ENCODE measurements at regions not wholly inside any gene's neighbourhood (a gene's known extent, or its start where the extent isn't known, plus 50 kb on each side); places are given as distances from the start of the nearest gene placed in this dataset.

DNA sequence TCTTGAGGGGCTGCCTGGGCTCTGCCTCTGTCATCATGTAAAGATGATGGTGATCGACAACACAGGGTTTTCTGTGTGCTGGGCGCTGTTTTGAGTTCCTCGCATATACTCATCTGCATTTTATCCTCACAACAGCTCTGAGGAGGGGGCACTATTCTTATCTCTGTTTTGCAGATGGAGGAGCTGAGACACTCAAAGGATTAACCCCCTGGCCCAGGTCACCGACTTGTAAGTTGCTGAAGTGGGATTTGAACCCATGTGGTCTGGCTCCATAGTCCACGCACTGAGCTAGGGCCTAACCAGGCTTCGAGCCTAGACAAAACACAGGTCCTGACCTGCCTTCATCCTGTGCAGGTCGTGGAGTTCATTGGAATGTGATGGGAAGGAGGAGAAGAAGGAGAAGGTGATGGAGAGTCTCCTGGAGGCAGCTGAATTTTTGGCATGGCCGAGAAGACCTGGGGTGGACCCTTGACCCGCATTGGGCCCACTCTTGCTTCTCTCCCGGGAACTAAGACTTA lies 140.0 kb downstream of the ASCL4 start:
- Histone ChIP-seq H3K27me3 (ENCODE audit: insufficient read depth, insufficient read length) (no peaks in the 10 kb centered on the region), H3K4me1 (ENCODE audit: insufficient read depth, insufficient read length) (no peaks in the 10 kb centered on the region), H3K9me3 (ENCODE audit: insufficient read depth, low read length) (no peaks in the 10 kb centered on the region), H3K9ac (ENCODE audit: insufficient read length, low read depth) (no peak overlapping the region), H3K36me3 (ENCODE audit: insufficient read depth, insufficient read length, low read length) (no peaks in the 10 kb centered on the region), H3K4me3 (ENCODE audit: insufficient read length, low read depth) (no peak overlapping the region)
- no peak for DNase-seq (ENCODE audit: low read depth, low spot score)
- TF ChIP-seq SUZ12 (IDR thresholded peaks at IDR 0.05; ENCODE audit: extremely low read depth, insufficient read depth, insufficient read length) (no peak), ZNF274 (IDR thresholded peaks at IDR 0.05; ENCODE audit: low read depth, low read length) (no peak), YY1 (IDR thresholded peaks at IDR 0.05; ENCODE audit: insufficient read depth, insufficient read length) (no peak)

DNA sequence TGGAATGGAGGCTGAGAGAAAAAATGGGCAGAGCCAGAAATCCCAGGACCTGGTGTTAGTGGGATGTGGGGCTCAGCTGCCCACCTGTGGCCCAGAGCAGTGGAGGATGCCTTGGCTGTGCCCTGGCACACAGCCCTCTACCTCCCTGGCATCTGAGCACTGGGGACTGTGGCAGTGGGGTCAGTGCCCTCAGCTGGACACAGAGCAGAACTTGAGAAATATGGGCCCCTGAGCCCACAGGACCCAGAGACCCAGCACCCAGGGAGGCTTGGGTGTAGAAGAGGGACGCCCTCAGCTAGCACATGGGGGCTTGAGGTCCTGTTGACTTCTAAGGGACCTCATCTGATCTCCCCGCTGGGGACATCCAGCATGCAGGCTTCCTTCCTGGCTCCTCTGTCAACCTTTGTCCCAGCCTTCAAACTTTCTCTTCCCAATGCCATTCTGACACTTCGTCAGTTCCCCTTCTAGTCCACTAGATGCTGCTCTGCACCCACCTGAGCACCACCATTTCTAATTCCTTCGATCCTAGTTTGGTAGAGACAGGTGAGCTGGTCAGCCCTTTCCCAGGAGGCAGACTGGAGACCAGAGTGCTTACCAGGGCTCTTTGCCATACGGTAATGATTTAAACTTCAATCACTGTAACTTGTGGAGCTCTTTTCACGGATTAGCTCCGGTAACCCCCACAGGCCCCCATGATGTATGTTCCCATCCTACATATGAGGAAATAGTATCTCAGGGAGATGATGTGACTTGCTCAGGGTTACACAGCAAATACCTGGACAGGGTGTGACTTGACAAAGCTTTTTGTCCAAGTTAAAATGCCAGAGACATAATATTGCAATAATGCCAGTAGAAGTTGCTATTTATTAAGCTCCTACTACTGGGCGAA lies 143.7 kb downstream of the ASCL4 start:
- peak; percentile 47 for DNase-seq (ENCODE audit: low read depth, low spot score)
- Histone ChIP-seq H3K9ac (ENCODE audit: insufficient read length, low read depth) (no peak overlapping the region), H3K36me3 (ENCODE audit: insufficient read depth, insufficient read length, low read length) (no peaks in the 10 kb centered on the region), H3K27me3 (ENCODE audit: insufficient read depth, insufficient read length) (no peaks in the 10 kb centered on the region), H3K4me1 (ENCODE audit: insufficient read depth, insufficient read length) (no peaks in the 10 kb centered on the region), H3K9me3 (ENCODE audit: insufficient read depth, low read length) (no peaks in the 10 kb centered on the region), H3K4me3 (ENCODE audit: insufficient read length, low read depth) (no peak overlapping the region)
- TF ChIP-seq ZNF274 (IDR thresholded peaks at IDR 0.05; ENCODE audit: low read depth, low read length) (no peak), YY1 (IDR thresholded peaks at IDR 0.05; ENCODE audit: insufficient read depth, insufficient read length) (no peak), SUZ12 (IDR thresholded peaks at IDR 0.05; ENCODE audit: extremely low read depth, insufficient read depth, insufficient read length) (no peak)

- DNase-seq (ENCODE audit: low read depth, low spot score), result no peak
- Histone ChIP-seq H3K9ac (ENCODE audit: insufficient read length, low read depth) (no peak overlapping the region), H3K4me3 (ENCODE audit: insufficient read length, low read depth) (no peak overlapping the region), H3K9me3 (ENCODE audit: insufficient read depth, low read length) (no peaks in the 10 kb centered on the region), H3K36me3 (ENCODE audit: insufficient read depth, insufficient read length, low read length) (no peaks in the 10 kb centered on the region), H3K27me3 (ENCODE audit: insufficient read depth, insufficient read length) (no peaks in the 10 kb centered on the region), H3K4me1 (ENCODE audit: insufficient read depth, insufficient read length) (no peaks in the 10 kb centered on the region)
- TF ChIP-seq ZNF274 (IDR thresholded peaks at IDR 0.05; ENCODE audit: low read depth, low read length) (no peak), SUZ12 (IDR thresholded peaks at IDR 0.05; ENCODE audit: extremely low read depth, insufficient read depth, insufficient read length) (no peak), YY1 (IDR thresholded peaks at IDR 0.05; ENCODE audit: insufficient read depth, insufficient read length) (no peak)
These were observed 146.6 kb downstream of the ASCL4 start for GRCh38 chr12:107921062-107921461.

DNA sequence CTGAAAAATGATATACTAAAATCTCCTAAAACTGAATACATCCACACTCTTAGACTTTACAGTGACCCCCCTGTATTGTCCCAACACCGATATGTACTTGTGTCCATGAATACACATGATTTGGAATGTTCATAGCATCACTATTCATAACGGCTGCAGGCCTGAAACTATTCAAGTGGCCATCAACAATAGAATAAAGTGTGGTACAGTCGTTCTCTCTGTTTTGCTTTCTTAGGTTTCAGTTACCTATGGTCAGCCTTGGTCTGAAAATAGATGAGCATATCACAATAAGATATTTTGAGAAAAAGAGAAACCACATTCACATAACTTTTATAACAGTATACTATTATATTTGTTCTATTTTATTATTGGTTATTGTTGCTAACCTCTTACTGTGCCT lies 150.6 kb downstream of the ASCL4 start:
- H3K36me3 ChIP-seq (ENCODE audit: insufficient read depth, insufficient read length, low read length), result no peaks in the 10 kb centered on the region
- no peaks in the 10 kb centered on the region for H3K9me3 ChIP-seq (ENCODE audit: insufficient read depth, low read length)
- H3K27me3 ChIP-seq (ENCODE audit: insufficient read depth, insufficient read length), result no peaks in the 10 kb centered on the region

GRCh38 chr12:107929436-107929835 lies 154.9 kb downstream of the ASCL4 start:
- TF ChIP-seq YY1 (IDR thresholded peaks at IDR 0.05; ENCODE audit: insufficient read depth, insufficient read length) (no peak), SUZ12 (IDR thresholded peaks at IDR 0.05; ENCODE audit: extremely low read depth, insufficient read depth, insufficient read length) (no peak), ZNF274 (IDR thresholded peaks at IDR 0.05; ENCODE audit: low read depth, low read length) (no peak)
- no peaks in the 10 kb centered on the region for H3K36me3 ChIP-seq (ENCODE audit: insufficient read depth, insufficient read length, low read length)
- DNase-seq (ENCODE audit: low read depth, low spot score), result no peak
- H3K27me3 ChIP-seq (ENCODE audit: insufficient read depth, insufficient read length), result no peaks in the 10 kb centered on the region
- H3K9me3 ChIP-seq (ENCODE audit: insufficient read depth, low read length), result no peaks in the 10 kb centered on the region
- no peak overlapping the region for H3K9ac ChIP-seq (ENCODE audit: insufficient read length, low read depth)
- H3K4me3 ChIP-seq (ENCODE audit: insufficient read length, low read depth), result no peak overlapping the region
- no peaks in the 10 kb centered on the region for H3K4me1 ChIP-seq (ENCODE audit: insufficient read depth, insufficient read length)

More for the DNA sequence above, 150.6 kb downstream of the ASCL4 start:
- no peak overlapping the region for H3K9ac ChIP-seq (ENCODE audit: insufficient read length, low read depth)
- no peak for DNase-seq (ENCODE audit: low read depth, low spot score)
- H3K4me3 ChIP-seq (ENCODE audit: insufficient read length, low read depth), result no peak overlapping the region
- no peaks in the 10 kb centered on the region for H3K4me1 ChIP-seq (ENCODE audit: insufficient read depth, insufficient read length)
- TF ChIP-seq SUZ12 (IDR thresholded peaks at IDR 0.05; ENCODE audit: extremely low read depth, insufficient read depth, insufficient read length) (no peak), YY1 (IDR thresholded peaks at IDR 0.05; ENCODE audit: insufficient read depth, insufficient read length) (no peak), ZNF274 (IDR thresholded peaks at IDR 0.05; ENCODE audit: low read depth, low read length) (no peak)

DNA sequence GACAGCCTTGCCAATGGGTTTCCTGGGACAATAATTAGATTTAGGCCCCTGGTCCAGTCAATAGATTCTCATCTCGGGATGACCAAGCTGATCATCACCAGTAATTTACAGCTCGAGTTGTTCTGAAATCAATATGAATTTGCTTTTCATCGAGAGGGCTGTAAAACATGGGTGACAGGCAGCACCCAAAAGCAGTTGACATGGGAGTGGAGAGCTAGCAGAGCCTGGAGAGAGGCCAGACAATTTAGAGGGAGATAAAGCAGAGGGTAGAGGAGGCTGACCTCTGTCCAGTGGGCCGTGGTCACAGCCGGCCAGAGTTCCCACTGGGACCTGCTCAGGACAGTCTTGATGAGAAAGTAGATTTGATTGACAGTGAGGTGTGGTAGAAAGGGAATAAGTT lies 157.3 kb downstream of the ASCL4 start:
- H3K27me3 ChIP-seq (ENCODE audit: insufficient read depth, insufficient read length), result no peaks in the 10 kb centered on the region
- no peak overlapping the region for H3K9ac ChIP-seq (ENCODE audit: insufficient read length, low read depth)
- H3K36me3 ChIP-seq (ENCODE audit: insufficient read depth, insufficient read length, low read length), result no peaks in the 10 kb centered on the region
- no peaks in the 10 kb centered on the region for H3K4me1 ChIP-seq (ENCODE audit: insufficient read depth, insufficient read length)
- TF ChIP-seq SUZ12 (IDR thresholded peaks at IDR 0.05; ENCODE audit: extremely low read depth, insufficient read depth, insufficient read length) (no peak), YY1 (IDR thresholded peaks at IDR 0.05; ENCODE audit: insufficient read depth, insufficient read length) (no peak), ZNF274 (IDR thresholded peaks at IDR 0.05; ENCODE audit: low read depth, low read length) (no peak)
- H3K9me3 ChIP-seq (ENCODE audit: insufficient read depth, low read length), result no peaks in the 10 kb centered on the region
- no peak for DNase-seq (ENCODE audit: low read depth, low spot score)
- H3K4me3 ChIP-seq (ENCODE audit: insufficient read length, low read depth), result no peak overlapping the region

DNA sequence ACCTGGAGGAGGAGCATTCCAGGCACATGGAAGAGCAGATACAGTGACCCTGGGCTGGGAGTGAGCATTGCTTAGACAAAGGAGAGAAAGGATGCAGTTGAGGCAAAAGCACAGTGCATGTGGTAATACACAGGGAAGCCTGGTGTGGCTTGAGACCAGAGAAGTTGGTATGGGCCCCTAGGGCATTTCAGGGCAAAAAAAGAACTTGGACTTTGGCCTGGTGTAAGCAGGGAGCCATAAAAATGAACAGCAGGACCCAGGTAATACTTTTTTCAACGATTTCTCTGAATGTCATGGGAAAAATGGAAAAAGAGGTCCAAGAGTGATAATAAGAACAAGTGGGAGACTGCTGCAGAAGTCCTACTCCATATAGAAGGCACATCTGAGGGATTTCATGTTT lies 163.9 kb downstream of the ASCL4 start:
- Histone ChIP-seq H3K4me3 (ENCODE audit: insufficient read length, low read depth) (no peak overlapping the region), H3K9ac (ENCODE audit: insufficient read length, low read depth) (no peak overlapping the region), H3K27me3 (ENCODE audit: insufficient read depth, insufficient read length) (no peaks in the 10 kb centered on the region), H3K36me3 (ENCODE audit: insufficient read depth, insufficient read length, low read length) (no peaks in the 10 kb centered on the region), H3K9me3 (ENCODE audit: insufficient read depth, low read length) (peaks cover 10% of the 10 kb centered on the region; the same call in 1 of the 2 replicates), H3K4me1 (ENCODE audit: insufficient read depth, insufficient read length) (no peaks in the 10 kb centered on the region)
- TF ChIP-seq YY1 (IDR thresholded peaks at IDR 0.05; ENCODE audit: insufficient read depth, insufficient read length) (no peak), ZNF274 (IDR thresholded peaks at IDR 0.05; ENCODE audit: low read depth, low read length) (no peak), SUZ12 (IDR thresholded peaks at IDR 0.05; ENCODE audit: extremely low read depth, insufficient read depth, insufficient read length) (no peak)
- no peak for DNase-seq (ENCODE audit: low read depth, low spot score)

All from NT2/D1 (cell line).